Spleen (tissue), 11 donors: ENCODE measurements at regions not wholly inside any gene's neighbourhood (a gene's known extent, or its start where the extent isn't known, plus 50 kb on each side); places are given as distances from the start of the nearest gene placed in this dataset.
"Not testable (repeated sequence)": the region's sequence is repeated elsewhere in the genome, so short reads cannot be mapped to it uniquely, and the experiment has no call there.

Experiments used
- DNase-seq: peaks from one replicate; pipeline ENCODE4 v3.0.0-alpha.2; 2020
- H3K27ac ChIP-seq, 8 donors: fragments of 200-600 bp; sonication (generic) in 7 of 8; 1 replicate in 4 of 8; 2 replicates in 4 of 8; pipeline versions ENCODE4 v1.5.0 to v1.8.0; 2016 to 2021; ENCODE audit warnings: inconsistent platforms in 4 of 8, mild to moderate bottlenecking in 4 of 8, moderate library complexity in 1 of 8
- H3K27me3 ChIP-seq, 7 donors: fragments of 200-600 bp; sonication (generic) in 6 of 7; replicated peaks in 1 of 7; 1 replicate in 4 of 7; 2 replicates in 3 of 7; pipeline versions ENCODE4 v1.5.0 to v1.8.0; 2016 to 2021; ENCODE audit warnings: inconsistent platforms in 3 of 7, mild to moderate bottlenecking in 1 of 7
- H3K36me3 ChIP-seq, 6 donors: fragments of 200-600 bp; sonication (generic) in 5 of 6; 1 replicate in 4 of 6; 2 replicates in 2 of 6; pipeline versions ENCODE4 v1.5.0 to v1.8.0; 2016 to 2021; ENCODE audit warnings: inconsistent platforms in 2 of 6
- H3K4me1 ChIP-seq, 6 donors: fragments of 200-600 bp; sonication (generic) in 5 of 6; 1 replicate in 3 of 6; 2 replicates in 3 of 6; pipeline versions ENCODE4 v1.5.0 to v1.8.0; 2016 to 2021; ENCODE audit warnings: inconsistent platforms in 3 of 6
- H3K4me3 ChIP-seq, 8 donors: fragments of 200-600 bp; sonication (generic) in 7 of 8; 1 replicate in 4 of 8; 2 replicates in 4 of 8; pipeline versions ENCODE4 v1.5.0 to v1.8.0; 2016 to 2021; ENCODE audit warnings: inconsistent platforms in 4 of 8, mild to moderate bottlenecking in 4 of 8, moderate library complexity in 2 of 8
- H3K9me3 ChIP-seq, 8 donors: fragments of 200-600 bp; sonication (generic) in 7 of 8; 1 replicate in 4 of 8; 2 replicates in 4 of 8; pipeline versions ENCODE4 v1.5.0 to v1.8.0; 2016 to 2021; ENCODE audit warnings: inconsistent platforms in 4 of 8
- CTCF ChIP-seq, 11 experiments: fragments of 200-600 bp in 7 of 11; fragments of 450-650 bp in 4 of 11; sonication (generic) in 4 of 11; IDR thresholded peaks in 8 of 11; conservative IDR thresholded peaks in 3 of 11; 1 replicate in 7 of 11; 2 replicates in 4 of 11; pipeline versions ENCODE4 v1.4.0 to v1.8.0; 2016 to 2021; ENCODE audit warnings: antibody characterized with exemption in 11 of 11, inconsistent platforms in 4 of 11, mild to moderate bottlenecking in 1 of 11
- POLR2A ChIP-seq, 3 donors: fragments of 450-650 bp; IDR thresholded peaks; one replicate each; pipeline ENCODE4 v1.5.1; 2017; ENCODE audit warnings: antibody characterized with exemption in 3 of 3, mild to moderate bottlenecking in 1 of 3
- POLR2AphosphoS5 ChIP-seq, 3 donors: sonication (generic); formaldehyde crosslinking; IDR thresholded peaks; one replicate each; pipeline ENCODE4 v1.5.1; 2017; ENCODE audit warnings: antibody characterized with exemption in 3 of 3
- WGBS, 5 donors: extraction: QIAGEN DNeasy Blood & Tissue Kit in 3 of 5; methylation state at CpG; one replicate each; pipeline versions ENCODE4 v1.1.5 to v1.1.7; 2013 to 2018; 5-methylcytosine and 5-hydroxymethylcytosine counted together
- intact Hi-C: fragments of 100-400 bp; cut with DNase I; formaldehyde crosslinking; loops from one replicate; pipeline ENCODE4 v1.15.0; 2023; ENCODE audit warnings: low total_unique reads
- donor health status: healthy with polysubstance abuse.
- donor health status: DM: no; HTN: no; CAD: no; lungs with moderate emphysema.
- donor health status: DM: no; HTN: no; CAD: no.
- donor health status: Bipolar disorder and iron deficiency.
- donor health status: healthy.
- donor health status: DM: no; HTN: no; CAD: no.
- donor health status: DM: yes; HTN: yes; CAD: no.

GRCh38 chr14:25444381-25444780 lies 394.4 kb upstream of the STXBP6 start:
- H3K36me3 ChIP-seq = no peaks in the 10 kb centered on the region
- no peak overlapping the region for H3K4me3 ChIP-seq
- no peaks in the 10 kb centered on the region for H3K27me3 ChIP-seq
- intact Hi-C loops = no loop called here
- TF ChIP-seq POLR2AphosphoS5 (IDR thresholded peaks at IDR 0.05) (no peak), CTCF (IDR thresholded peaks at IDR 0.05 in 8 of 11, conservative IDR thresholded peaks at IDR 0.05 in 3 of 11) (no peak), POLR2A (IDR thresholded peaks at IDR 0.05) (no peak)
- peaks cover 0 to 5% (median 0%) of the 10 kb centered on the region in 8 donors for H3K9me3 ChIP-seq
- 82 to 92% (median 89%) methylated on average over 2 of the region's 2 CpGs for WGBS, 5 donors
- H3K27ac ChIP-seq = no peak overlapping the region
- no peak for DNase-seq
- no peaks in the 10 kb centered on the region for H3K4me1 ChIP-seq

- H3K4me1 ChIP-seq, H3K4me3 ChIP-seq, H3K27me3 ChIP-seq, H3K36me3 ChIP-seq, H3K9me3 ChIP-seq, DNase-seq, H3K27ac ChIP-seq, intact Hi-C loops: not testable (repeated sequence)
- 78 to 85% (median 81%) methylated on average over 2 of the region's 2 CpGs for WGBS, 5 donors
These were observed 390.4 kb upstream of the STXBP6 start for GRCh38 chr14:25440382-25440781.

- no peak overlapping the region for H3K4me3 ChIP-seq
- no peak for DNase-seq
- H3K4me1 ChIP-seq = no peaks in the 10 kb centered on the region
- peaks cover 0 to 17% (median 0%) of the 10 kb centered on the region in 8 donors for H3K9me3 ChIP-seq
- no peak overlapping the region for H3K27ac ChIP-seq
- no peak for TF ChIP-seq POLR2A (IDR thresholded peaks at IDR 0.05)
- TF ChIP-seq CTCF (IDR thresholded peaks at IDR 0.05 in 8 of 11, conservative IDR thresholded peaks at IDR 0.05 in 3 of 11) = no peak
- no peak for TF ChIP-seq POLR2AphosphoS5 (IDR thresholded peaks at IDR 0.05)
- no peaks in the 10 kb centered on the region for H3K27me3 ChIP-seq
- H3K36me3 ChIP-seq = no peaks in the 10 kb centered on the region
- intact Hi-C loops = no loop called here
These were observed 387.0 kb upstream of the STXBP6 start for GRCh38 chr14:25436906-25437305.

GRCh38 chr14:25436288-25436875 lies 386.4 kb upstream of the STXBP6 start:
- Histone ChIP-seq H3K36me3 (no peaks in the 10 kb centered on the region), H3K4me3 (no peak overlapping the region), H3K27me3 (no peaks in the 10 kb centered on the region), H3K4me1 (no peaks in the 10 kb centered on the region), H3K27ac (no peak overlapping the region), H3K9me3 (peaks cover 0 to 22% (median 0%) of the 10 kb centered on the region in 8 donors)
- intact Hi-C loops = no loop called here
- DNase-seq = no peak
- WGBS, 5 donors = 68 to 93% (median 78%) methylated on average over 2 of the region's 2 CpGs
- TF ChIP-seq CTCF (IDR thresholded peaks at IDR 0.05 in 8 of 11, conservative IDR thresholded peaks at IDR 0.05 in 3 of 11) (no peak), POLR2A (IDR thresholded peaks at IDR 0.05) (no peak), POLR2AphosphoS5 (IDR thresholded peaks at IDR 0.05) (no peak)
